KMS-11 (cell line): ENCODE measurements at regions not wholly inside any gene's neighbourhood (a gene's known extent, or its start where the extent isn't known, plus 50 kb on each side); places are given as distances from the start of the nearest gene placed in this dataset.
"Not testable (repeated sequence)": the region's sequence is repeated elsewhere in the genome, so short reads cannot be mapped to it uniquely, and the experiment has no call there.

Experiments used
- H2AFZ ChIP-seq: fragments of 200-600 bp; sonication (generic); 2 replicates; pipeline ENCODE4 v1.6.1; 2016; ENCODE audit warnings: antibody characterized with exemption, mixed run types, low read depth
- H3K27ac ChIP-seq: fragments of 200-600 bp; sonication (generic); 2 replicates; pipeline ENCODE4 v1.6.1; 2016; ENCODE audit warnings: mild to moderate bottlenecking, mixed run types
- H3K27me3 ChIP-seq: fragments of 200-600 bp; sonication (generic); 2 replicates; pipeline ENCODE4 v1.6.1; 2017; ENCODE audit warnings: mild to moderate bottlenecking, low read depth, mixed run types, moderate library complexity; ENCODE audit not compliant: insufficient read depth
- H3K36me3 ChIP-seq: fragments of 200-600 bp; sonication (generic); 2 replicates; pipeline ENCODE4 v1.6.1; 2017; ENCODE audit warnings: mild to moderate bottlenecking, mixed run types; ENCODE audit not compliant: insufficient read depth
- H3K4me1 ChIP-seq: fragments of 200-600 bp; sonication (generic); 2 replicates; pipeline ENCODE4 v1.6.1; 2016; ENCODE audit warnings: mild to moderate bottlenecking, low read depth, mixed run types; ENCODE audit not compliant: poor library complexity, severe bottlenecking
- H3K4me2 ChIP-seq: fragments of 200-600 bp; sonication (generic); 2 replicates; pipeline ENCODE4 v1.7.0; 2016; ENCODE audit warnings: mild to moderate bottlenecking, mixed run types
- H3K4me3 ChIP-seq: fragments of 200-600 bp; sonication (generic); IDR thresholded peaks from 2 replicates; pipeline ENCODE4 v1.6.1; 2017; ENCODE audit warnings: low read depth, low read length, mixed read lengths; ENCODE audit not compliant: insufficient read depth
- H3K79me2 ChIP-seq: fragments of 200-600 bp; sonication (generic); 2 replicates; pipeline ENCODE4 v1.6.1; 2016; ENCODE audit warnings: low read depth, mixed run types; ENCODE audit not compliant: insufficient read depth
- H3K9ac ChIP-seq: fragments of 200-600 bp; sonication (generic); 2 replicates; pipeline ENCODE4 v1.6.1; 2016; ENCODE audit warnings: mild to moderate bottlenecking, mixed run types
- H4K20me1 ChIP-seq: fragments of 200-600 bp; sonication (generic); 2 replicates; pipeline ENCODE4 v1.6.1; 2016; ENCODE audit warnings: mild to moderate bottlenecking, mixed run types; ENCODE audit not compliant: insufficient read depth
- TF ChIP-seq, protein P1 (sequence below): fragments of 200-600 bp; sonication (generic); conservative IDR thresholded peaks from 2 replicates; pipeline ENCODE4 v1.6.1; 2017; ENCODE audit warnings: low read depth, mild to moderate bottlenecking, antibody characterized with exemption, low read length, moderate library complexity, mixed read lengths

- no peak overlapping the region for H3K27ac ChIP-seq
- TF ChIP-seq, protein P1, sequence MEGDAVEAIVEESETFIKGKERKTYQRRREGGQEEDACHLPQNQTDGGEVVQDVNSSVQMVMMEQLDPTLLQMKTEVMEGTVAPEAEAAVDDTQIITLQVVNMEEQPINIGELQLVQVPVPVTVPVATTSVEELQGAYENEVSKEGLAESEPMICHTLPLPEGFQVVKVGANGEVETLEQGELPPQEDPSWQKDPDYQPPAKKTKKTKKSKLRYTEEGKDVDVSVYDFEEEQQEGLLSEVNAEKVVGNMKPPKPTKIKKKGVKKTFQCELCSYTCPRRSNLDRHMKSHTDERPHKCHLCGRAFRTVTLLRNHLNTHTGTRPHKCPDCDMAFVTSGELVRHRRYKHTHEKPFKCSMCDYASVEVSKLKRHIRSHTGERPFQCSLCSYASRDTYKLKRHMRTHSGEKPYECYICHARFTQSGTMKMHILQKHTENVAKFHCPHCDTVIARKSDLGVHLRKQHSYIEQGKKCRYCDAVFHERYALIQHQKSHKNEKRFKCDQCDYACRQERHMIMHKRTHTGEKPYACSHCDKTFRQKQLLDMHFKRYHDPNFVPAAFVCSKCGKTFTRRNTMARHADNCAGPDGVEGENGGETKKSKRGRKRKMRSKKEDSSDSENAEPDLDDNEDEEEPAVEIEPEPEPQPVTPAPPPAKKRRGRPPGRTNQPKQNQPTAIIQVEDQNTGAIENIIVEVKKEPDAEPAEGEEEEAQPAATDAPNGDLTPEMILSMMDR: no peak
- H3K36me3 ChIP-seq: no peaks in the 10 kb centered on the region
- no peak overlapping the region for H3K9ac ChIP-seq
- no peak overlapping the region for H3K4me3 ChIP-seq
- no peak overlapping the region for H3K4me2 ChIP-seq
- H3K27me3 ChIP-seq: no peaks in the 10 kb centered on the region
- H2AFZ ChIP-seq: no peak overlapping the region
- H3K79me2 ChIP-seq: no peaks in the 10 kb centered on the region
- no peaks in the 10 kb centered on the region for H3K4me1 ChIP-seq
- no peaks in the 10 kb centered on the region for H4K20me1 ChIP-seq
Measured at GRCh38 chr2:215862351-215862771, 151.0 kb downstream of the MREG start.

DNA sequence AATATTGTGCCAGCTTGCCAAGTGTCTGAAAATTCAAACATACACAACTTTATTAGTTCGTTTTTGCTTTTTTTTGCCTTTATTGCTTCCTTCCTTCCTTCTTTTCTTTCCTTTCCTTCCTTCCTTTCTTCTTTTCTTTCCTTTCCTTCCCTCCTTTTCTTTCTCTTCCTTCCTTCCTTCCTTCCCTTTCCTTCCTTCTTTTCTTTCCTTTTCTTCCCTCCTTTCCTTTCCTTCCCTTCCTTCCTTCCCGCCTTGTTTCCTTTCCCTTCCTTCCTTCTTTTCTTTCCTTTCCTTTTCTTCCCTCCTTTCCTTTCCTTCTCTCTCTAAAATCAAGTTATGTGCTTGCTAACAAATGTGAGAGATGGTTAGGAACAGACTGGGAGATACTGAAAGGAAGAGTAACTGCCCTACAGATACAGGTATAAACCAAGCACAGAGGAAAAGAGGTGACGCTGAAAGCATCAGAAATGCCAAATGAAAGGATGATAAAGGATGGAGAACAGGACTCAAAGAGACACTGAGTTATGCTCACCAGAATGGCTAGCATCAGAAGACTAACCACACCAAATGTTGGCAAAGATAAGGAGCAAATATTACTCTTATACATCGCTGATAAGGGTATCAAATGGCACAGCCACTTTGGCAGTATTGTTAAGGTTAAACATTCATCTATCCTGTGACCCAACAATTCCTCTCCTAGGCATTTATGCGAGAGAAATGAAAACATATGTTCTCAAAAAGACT lies 151.6 kb downstream of the MREG start:
- Histone ChIP-seq H3K27me3 (no peaks in the 10 kb centered on the region), H3K9ac (no peak overlapping the region), H3K79me2 (no peaks in the 10 kb centered on the region), H3K4me3 (no peak overlapping the region), H3K4me1 (no peaks in the 10 kb centered on the region), H3K36me3 (no peaks in the 10 kb centered on the region), H3K4me2 (no peak overlapping the region), H3K27ac (no peak overlapping the region), H2AFZ (no peak overlapping the region), H4K20me1 (no peaks in the 10 kb centered on the region)
- TF ChIP-seq, protein P1: no peak

- TF ChIP-seq, protein P1: no peak
- no peak overlapping the region for H3K9ac ChIP-seq
- no peak overlapping the region for H3K4me3 ChIP-seq
- H3K4me1 ChIP-seq: no peaks in the 10 kb centered on the region
- H3K36me3 ChIP-seq: no peaks in the 10 kb centered on the region
- H3K27me3 ChIP-seq: no peaks in the 10 kb centered on the region
- H3K27ac ChIP-seq: no peak overlapping the region
- H3K79me2 ChIP-seq: no peaks in the 10 kb centered on the region
- no peak overlapping the region for H2AFZ ChIP-seq
- no peaks in the 10 kb centered on the region for H4K20me1 ChIP-seq
- H3K4me2 ChIP-seq: no peak overlapping the region
Measured at GRCh38 chr2:215856080-215856479, 157.3 kb downstream of the MREG start.

DNA sequence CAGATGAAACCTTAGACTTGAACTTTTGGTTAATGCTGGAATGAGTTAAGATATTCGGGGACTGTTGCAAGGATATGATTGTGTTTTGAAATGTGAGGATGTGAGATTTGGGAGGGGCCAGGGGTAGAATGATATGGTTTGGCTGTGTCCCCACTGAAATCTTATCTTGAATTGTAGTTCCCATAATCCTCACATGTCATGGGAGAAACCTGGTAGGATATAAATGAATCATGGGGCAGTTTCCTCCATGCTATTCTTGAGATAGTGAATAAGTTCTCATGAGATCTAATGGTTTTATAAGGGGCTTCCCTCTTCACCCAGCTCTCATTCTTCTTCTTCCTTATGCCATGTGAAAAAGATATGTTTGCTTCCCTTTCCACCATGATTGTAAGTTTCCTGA lies 158.0 kb downstream of the MREG start:
- not testable (repeated sequence) for H3K27ac ChIP-seq, H3K36me3 ChIP-seq, H3K4me2 ChIP-seq, H3K79me2 ChIP-seq, H3K9ac ChIP-seq, H4K20me1 ChIP-seq, H3K27me3 ChIP-seq, H3K4me1 ChIP-seq, H3K4me3 ChIP-seq, H2AFZ ChIP-seq

GRCh38 chr2:215854008-215854407 lies 159.3 kb downstream of the MREG start:
- H3K27me3 ChIP-seq: no peaks in the 10 kb centered on the region
- no peaks in the 10 kb centered on the region for H3K4me1 ChIP-seq
- no peaks in the 10 kb centered on the region for H4K20me1 ChIP-seq
- H3K79me2 ChIP-seq: no peaks in the 10 kb centered on the region
- TF ChIP-seq, protein P1: no peak
- H3K4me3 ChIP-seq: no peak overlapping the region
- no peak overlapping the region for H3K9ac ChIP-seq
- H3K27ac ChIP-seq: no peak overlapping the region
- H3K36me3 ChIP-seq: no peaks in the 10 kb centered on the region
- H3K4me2 ChIP-seq: no peak overlapping the region
- no peak overlapping the region for H2AFZ ChIP-seq
